Liver (tissue), 8 donors: ENCODE measurements at regions not wholly inside any gene's neighbourhood (a gene's known extent, or its start where the extent isn't known, plus 50 kb on each side); places are given as distances from the start of the nearest gene placed in this dataset.

Source experiments
- DNase-seq: peaks from one replicate; pipeline ENCODE4 v3.0.0-alpha.2; 2017; ENCODE audit warnings: low spot score
- H3K27ac ChIP-seq, 2 donors: one replicate each; pipeline ENCODE4 v1.7.0; 2013; ENCODE audit warnings: inconsistent platforms in 2 of 2, low read length in 2 of 2, control low read depth in 1 of 2, low read depth in 1 of 2, mild to moderate bottlenecking in 1 of 2
- H3K27me3 ChIP-seq, 4 donors: one replicate each; pipeline versions ENCODE4 v1.6.1 to v1.7.0; 2013; ENCODE audit warnings: low read length in 3 of 4, inconsistent platforms in 1 of 4, mild to moderate bottlenecking in 1 of 4, moderate library complexity in 1 of 4; ENCODE audit not compliant: control insufficient read depth in 4 of 4, insufficient read depth in 4 of 4
- H3K36me3 ChIP-seq, 4 donors: one replicate each; pipeline versions ENCODE4 v1.6.1 to v1.7.0; 2013; ENCODE audit warnings: low read length in 3 of 4, mild to moderate bottlenecking in 3 of 4, low read depth in 1 of 4, moderate library complexity in 1 of 4; ENCODE audit not compliant: control insufficient read depth in 4 of 4, insufficient read depth in 3 of 4
- H3K4me1 ChIP-seq, 4 donors: one replicate each; pipeline versions ENCODE4 v1.6.1 to v1.7.0; 2013; ENCODE audit warnings: low read length in 3 of 4, mild to moderate bottlenecking in 3 of 4, moderate library complexity in 1 of 4; ENCODE audit not compliant: control insufficient read depth in 4 of 4, insufficient read depth in 4 of 4
- H3K4me3 ChIP-seq, 3 donors: one replicate each; pipeline versions ENCODE4 v1.6.1 to v1.7.0; 2013; ENCODE audit warnings: low read length in 3 of 3, control low read depth in 1 of 3, low read depth in 1 of 3, mild to moderate bottlenecking in 1 of 3
- H3K9ac ChIP-seq, 2 donors: one replicate each; pipeline ENCODE4 v1.7.0; 2013; ENCODE audit warnings: low read length in 2 of 2, mild to moderate bottlenecking in 2 of 2, moderate library complexity in 2 of 2, control low read depth in 1 of 2, low read depth in 1 of 2
- H3K9me3 ChIP-seq, 4 donors: one replicate each; pipeline versions ENCODE4 v1.6.1 to v1.7.0; 2013; ENCODE audit warnings: low read length in 3 of 4; ENCODE audit not compliant: control insufficient read depth in 4 of 4
- ATF3 ChIP-seq: IDR thresholded peaks from 2 replicates; pipeline ENCODE4 v1.6.1; 2016; ENCODE audit warnings: antibody characterized with exemption
- CTCF ChIP-seq: fragments of 150-350 bp; IDR thresholded peaks from 2 replicates; pipeline ENCODE4 v1.5.1; 2017; ENCODE audit warnings: improper control_type of control experiment, low read depth, low read length; ENCODE audit not compliant: missing input control
- EGR1 ChIP-seq, 2 donors: IDR thresholded peaks; 2 replicates each; pipeline ENCODE4 v1.6.1; 2016 to 2018; ENCODE audit warnings: antibody characterized with exemption in 2 of 2, low read depth in 2 of 2
- FOXA1 ChIP-seq: IDR thresholded peaks from 2 replicates; pipeline ENCODE4 v1.6.1; 2016; ENCODE audit warnings: antibody characterized with exemption
- FOXA2 ChIP-seq: IDR thresholded peaks from 2 replicates; pipeline ENCODE4 v1.6.1; 2016; ENCODE audit warnings: antibody characterized with exemption
- GABPA ChIP-seq, 2 donors: IDR thresholded peaks in 1 of 2; conservative IDR thresholded peaks in 1 of 2; 2 replicates each; pipeline ENCODE4 v1.6.1; 2016; ENCODE audit warnings: antibody characterized with exemption in 2 of 2, mild to moderate bottlenecking in 1 of 2, moderate library complexity in 1 of 2
- HNF4A ChIP-seq, 2 donors: conservative IDR thresholded peaks; 2 replicates each; pipeline ENCODE4 v1.6.1; 2016; ENCODE audit warnings: antibody characterized with exemption in 2 of 2, mild to moderate bottlenecking in 2 of 2
- HNF4G ChIP-seq: IDR thresholded peaks from 2 replicates; pipeline ENCODE4 v1.6.1; 2016; ENCODE audit warnings: antibody characterized with exemption
- JUND ChIP-seq, 2 donors: IDR thresholded peaks; 2 replicates each; pipeline ENCODE4 v1.6.1; 2016; ENCODE audit warnings: antibody characterized with exemption in 2 of 2
- MAX ChIP-seq: IDR thresholded peaks from 2 replicates; pipeline ENCODE4 v1.6.1; 2016; ENCODE audit warnings: antibody characterized with exemption
- NR2F2 ChIP-seq: IDR thresholded peaks from 2 replicates; pipeline ENCODE4 v1.6.1; 2016; ENCODE audit warnings: antibody characterized with exemption
- RAD21 ChIP-seq, 2 donors: IDR thresholded peaks; 2 replicates each; pipeline ENCODE4 v1.6.1; 2016; ENCODE audit warnings: antibody characterized with exemption in 2 of 2, mild to moderate bottlenecking in 2 of 2
- REST ChIP-seq: IDR thresholded peaks from 2 replicates; pipeline ENCODE4 v1.6.1; 2016; ENCODE audit warnings: antibody characterized with exemption, mild to moderate bottlenecking
- RXRA ChIP-seq, 2 donors: IDR thresholded peaks; 2 replicates each; pipeline ENCODE4 v1.6.1; 2017 to 2018; ENCODE audit warnings: antibody characterized with exemption in 2 of 2, mild to moderate bottlenecking in 1 of 2
- SP1 ChIP-seq: IDR thresholded peaks from 2 replicates; pipeline ENCODE4 v1.6.1; 2018; ENCODE audit warnings: antibody characterized with exemption, mild to moderate bottlenecking
- TAF1 ChIP-seq: conservative IDR thresholded peaks from 2 replicates; pipeline ENCODE4 v1.6.1; 2016; ENCODE audit warnings: antibody characterized with exemption, mild to moderate bottlenecking
- YY1 ChIP-seq: IDR thresholded peaks from 2 replicates; pipeline ENCODE4 v1.6.1; 2016; ENCODE audit warnings: antibody characterized with exemption, mild to moderate bottlenecking
- ZBTB33 ChIP-seq: IDR thresholded peaks from 2 replicates; pipeline ENCODE4 v1.6.1; 2016; ENCODE audit warnings: antibody characterized with exemption
- WGBS: extraction: QIAGEN DNeasy Blood & Tissue Kit; methylation state at CpG from one replicate; pipeline ENCODE4 v1.1.7; 2013; 5-methylcytosine and 5-hydroxymethylcytosine counted together
- donor health status: healthy.
- donor health status: healthy.
- donor health status: healthy.
- donor health status: healthy.
- donor health status: healthy.

GRCh38 chr10:78506614-78507013 is 473.0 kb downstream of the RPS24 start:
- 94% methylated on average over 2 of the region's 2 CpGs for WGBS
- no peaks in the 10 kb centered on the region for H3K36me3 ChIP-seq

More at GRCh38 chr10:78506614-78507013, 473.0 kb downstream of the RPS24 start:
- Histone ChIP-seq H3K27ac (no peak overlapping the region), H3K9ac (no peak overlapping the region), H3K27me3 (no peaks in the 10 kb centered on the region), H3K4me3 (no peak overlapping the region), H3K4me1 (no peaks in the 10 kb centered on the region), H3K9me3 (no peaks in the 10 kb centered on the region)
- TF ChIP-seq RAD21 (IDR thresholded peaks at IDR 0.05) = no peak
- no peak for TF ChIP-seq YY1
- no peak for TF ChIP-seq GABPA (IDR thresholded peaks at IDR 0.05 in 1 of 2, conservative IDR thresholded peaks at IDR 0.05 in 1 of 2)
- TF ChIP-seq CTCF = no peak
- no peak for TF ChIP-seq REST
- TF ChIP-seq TAF1 = no peak
- no peak for TF ChIP-seq EGR1 (IDR thresholded peaks at IDR 0.05; ENCODE audit: low read depth in 2 of 2)
- TF ChIP-seq JUND (IDR thresholded peaks at IDR 0.05) = no peak
- TF ChIP-seq HNF4G = no peak
- TF ChIP-seq SP1 = no peak
- TF ChIP-seq FOXA1 = no peak
- TF ChIP-seq NR2F2 = no peak
- TF ChIP-seq ATF3 = no peak
- no peak for TF ChIP-seq FOXA2
- no peak for TF ChIP-seq HNF4A (conservative IDR thresholded peaks at IDR 0.05)
- no peak for TF ChIP-seq MAX
- no peak for TF ChIP-seq ZBTB33
- no peak for TF ChIP-seq RXRA (IDR thresholded peaks at IDR 0.05)
- no peak for DNase-seq
